Panc1 (cell line): ENCODE measurements at regions not wholly inside any gene's neighbourhood (a gene's known extent, or its start where the extent isn't known, plus 50 kb on each side); places are given as distances from the start of the nearest gene placed in this dataset.
A peak's percentile ranks its signal among the peaks of the same experiment; 100 is the strongest.

Experiments used
- CTCF ChIP-seq: fragments of 450-650 bp; IDR thresholded peaks from 2 replicates; pipeline ENCODE4 v1.5.1; 2017; ENCODE audit warnings: mild to moderate bottlenecking
- POLR2AphosphoS5 ChIP-seq: IDR thresholded peaks from 2 replicates; pipeline ENCODE4 v1.6.1; 2012; ENCODE audit warnings: mild to moderate bottlenecking, low read depth, low read length, moderate library complexity
- REST ChIP-seq, 2 experiments: IDR thresholded peaks; 2 replicates each; pipeline ENCODE4 v1.6.1; 2011 to 2012; ENCODE audit warnings: low read depth in 2 of 2, control low read depth in 1 of 2, low read length in 1 of 2, mild to moderate bottlenecking in 1 of 2, moderate library complexity in 1 of 2; ENCODE audit not compliant: insufficient read depth in 1 of 2
- TCF7L2 ChIP-seq: IDR thresholded peaks from 2 replicates; pipeline ENCODE4 v1.6.1; 2011; ENCODE audit warnings: mild to moderate bottlenecking, low read depth, low read length, inconsistent platforms

GRCh38 chr3:115380883-115381572, 233.9 kb upstream of the ZBTB20 start:
- peak; percentile 12; the same call in 1 of the 2 replicates for TF ChIP-seq CTCF
- TF ChIP-seq REST (IDR thresholded peaks at IDR 0.05; ENCODE audit: insufficient read depth in 1 of 2, low read depth in 2 of 2, low read length in 1 of 2), result no peak
- no peak for TF ChIP-seq POLR2AphosphoS5
- TF ChIP-seq TCF7L2, result no peak
